KMS-11 (cell line): ENCODE measurements at regions not wholly inside any gene's neighbourhood (a gene's known extent, or its start where the extent isn't known, plus 50 kb on each side); places are given as distances from the start of the nearest gene placed in this dataset.
"Not testable (repeated sequence)": the region's sequence is repeated elsewhere in the genome, so short reads cannot be mapped to it uniquely, and the experiment has no call there.

Experiments used
- H2AFZ ChIP-seq: fragments of 200-600 bp; sonication (generic); 2 replicates; pipeline ENCODE4 v1.6.1; 2016; ENCODE audit warnings: antibody characterized with exemption, mixed run types, low read depth
- H3K27ac ChIP-seq: fragments of 200-600 bp; sonication (generic); 2 replicates; pipeline ENCODE4 v1.6.1; 2016; ENCODE audit warnings: mild to moderate bottlenecking, mixed run types
- H3K27me3 ChIP-seq: fragments of 200-600 bp; sonication (generic); 2 replicates; pipeline ENCODE4 v1.6.1; 2017; ENCODE audit warnings: mild to moderate bottlenecking, low read depth, mixed run types, moderate library complexity; ENCODE audit not compliant: insufficient read depth
- H3K36me3 ChIP-seq: fragments of 200-600 bp; sonication (generic); 2 replicates; pipeline ENCODE4 v1.6.1; 2017; ENCODE audit warnings: mild to moderate bottlenecking, mixed run types; ENCODE audit not compliant: insufficient read depth
- H3K4me1 ChIP-seq: fragments of 200-600 bp; sonication (generic); 2 replicates; pipeline ENCODE4 v1.6.1; 2016; ENCODE audit warnings: mild to moderate bottlenecking, low read depth, mixed run types; ENCODE audit not compliant: poor library complexity, severe bottlenecking
- H3K4me2 ChIP-seq: fragments of 200-600 bp; sonication (generic); 2 replicates; pipeline ENCODE4 v1.7.0; 2016; ENCODE audit warnings: mild to moderate bottlenecking, mixed run types
- H3K4me3 ChIP-seq: fragments of 200-600 bp; sonication (generic); IDR thresholded peaks from 2 replicates; pipeline ENCODE4 v1.6.1; 2017; ENCODE audit warnings: low read depth, low read length, mixed read lengths; ENCODE audit not compliant: insufficient read depth
- H3K79me2 ChIP-seq: fragments of 200-600 bp; sonication (generic); 2 replicates; pipeline ENCODE4 v1.6.1; 2016; ENCODE audit warnings: low read depth, mixed run types; ENCODE audit not compliant: insufficient read depth
- H3K9ac ChIP-seq: fragments of 200-600 bp; sonication (generic); 2 replicates; pipeline ENCODE4 v1.6.1; 2016; ENCODE audit warnings: mild to moderate bottlenecking, mixed run types
- H4K20me1 ChIP-seq: fragments of 200-600 bp; sonication (generic); 2 replicates; pipeline ENCODE4 v1.6.1; 2016; ENCODE audit warnings: mild to moderate bottlenecking, mixed run types; ENCODE audit not compliant: insufficient read depth
- TF ChIP-seq, protein P1 (sequence below): fragments of 200-600 bp; sonication (generic); conservative IDR thresholded peaks from 2 replicates; pipeline ENCODE4 v1.6.1; 2017; ENCODE audit warnings: low read depth, mild to moderate bottlenecking, antibody characterized with exemption, low read length, moderate library complexity, mixed read lengths

- Histone ChIP-seq H3K27ac (peak overlapping the region; percentile 50), H3K4me2 (peak overlapping the region; percentile 55), H3K27me3 (no peaks in the 10 kb centered on the region), H3K79me2 (no peaks in the 10 kb centered on the region), H3K4me3 (no peak overlapping the region), H3K9ac (no peak overlapping the region), H4K20me1 (no peaks in the 10 kb centered on the region), H3K36me3 (no peaks in the 10 kb centered on the region), H3K4me1 (peaks cover 38% of the 10 kb centered on the region), H2AFZ (peak overlapping the region; percentile 38)
- TF ChIP-seq, protein P1, sequence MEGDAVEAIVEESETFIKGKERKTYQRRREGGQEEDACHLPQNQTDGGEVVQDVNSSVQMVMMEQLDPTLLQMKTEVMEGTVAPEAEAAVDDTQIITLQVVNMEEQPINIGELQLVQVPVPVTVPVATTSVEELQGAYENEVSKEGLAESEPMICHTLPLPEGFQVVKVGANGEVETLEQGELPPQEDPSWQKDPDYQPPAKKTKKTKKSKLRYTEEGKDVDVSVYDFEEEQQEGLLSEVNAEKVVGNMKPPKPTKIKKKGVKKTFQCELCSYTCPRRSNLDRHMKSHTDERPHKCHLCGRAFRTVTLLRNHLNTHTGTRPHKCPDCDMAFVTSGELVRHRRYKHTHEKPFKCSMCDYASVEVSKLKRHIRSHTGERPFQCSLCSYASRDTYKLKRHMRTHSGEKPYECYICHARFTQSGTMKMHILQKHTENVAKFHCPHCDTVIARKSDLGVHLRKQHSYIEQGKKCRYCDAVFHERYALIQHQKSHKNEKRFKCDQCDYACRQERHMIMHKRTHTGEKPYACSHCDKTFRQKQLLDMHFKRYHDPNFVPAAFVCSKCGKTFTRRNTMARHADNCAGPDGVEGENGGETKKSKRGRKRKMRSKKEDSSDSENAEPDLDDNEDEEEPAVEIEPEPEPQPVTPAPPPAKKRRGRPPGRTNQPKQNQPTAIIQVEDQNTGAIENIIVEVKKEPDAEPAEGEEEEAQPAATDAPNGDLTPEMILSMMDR = no peak
These were observed 479.6 kb upstream of the POM121L12 start for GRCh38 chr7:52555805-52556204.

DNA sequence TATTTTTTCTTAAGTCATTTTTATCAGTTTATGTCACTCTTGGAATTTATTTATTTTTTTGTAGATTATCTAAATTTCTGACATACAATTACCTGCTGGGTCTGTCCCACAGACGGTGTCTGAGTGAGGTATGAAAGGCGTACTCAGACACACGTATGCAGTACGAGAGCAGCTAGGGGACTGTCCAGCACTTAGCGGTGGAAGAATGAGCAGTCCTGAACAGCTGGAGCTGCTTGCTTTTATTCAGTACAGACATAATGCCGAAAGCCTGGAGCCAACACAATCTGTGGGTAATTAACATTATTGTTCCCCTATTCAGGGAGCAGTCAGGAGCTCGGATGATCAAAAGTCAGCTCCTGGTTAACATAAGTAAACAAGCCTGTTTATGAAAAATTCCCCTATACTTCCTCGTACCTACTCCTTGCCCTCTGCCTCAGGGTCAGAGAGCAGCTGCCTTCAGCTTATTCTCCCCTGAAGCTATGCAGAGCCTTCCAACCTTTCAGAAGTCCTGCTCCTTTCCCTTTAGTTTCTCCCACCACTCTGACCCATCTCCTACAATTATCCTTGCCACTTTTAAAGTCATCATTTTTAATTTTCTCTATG lies 488.0 kb upstream of the POM121L12 start:
- Histone ChIP-seq H3K4me2 (peak overlapping the region; percentile 58), H3K4me3 (no peak overlapping the region), H3K4me1 (peaks cover 42% of the 10 kb centered on the region), H3K27ac (peak overlapping the region; percentile 17; the same call in 1 of the 2 replicates), H3K27me3 (no peaks in the 10 kb centered on the region), H4K20me1 (no peaks in the 10 kb centered on the region), H2AFZ (no peak overlapping the region), H3K9ac (no peak overlapping the region), H3K36me3 (no peaks in the 10 kb centered on the region), H3K79me2 (no peaks in the 10 kb centered on the region)
- TF ChIP-seq, protein P1 = no peak

DNA sequence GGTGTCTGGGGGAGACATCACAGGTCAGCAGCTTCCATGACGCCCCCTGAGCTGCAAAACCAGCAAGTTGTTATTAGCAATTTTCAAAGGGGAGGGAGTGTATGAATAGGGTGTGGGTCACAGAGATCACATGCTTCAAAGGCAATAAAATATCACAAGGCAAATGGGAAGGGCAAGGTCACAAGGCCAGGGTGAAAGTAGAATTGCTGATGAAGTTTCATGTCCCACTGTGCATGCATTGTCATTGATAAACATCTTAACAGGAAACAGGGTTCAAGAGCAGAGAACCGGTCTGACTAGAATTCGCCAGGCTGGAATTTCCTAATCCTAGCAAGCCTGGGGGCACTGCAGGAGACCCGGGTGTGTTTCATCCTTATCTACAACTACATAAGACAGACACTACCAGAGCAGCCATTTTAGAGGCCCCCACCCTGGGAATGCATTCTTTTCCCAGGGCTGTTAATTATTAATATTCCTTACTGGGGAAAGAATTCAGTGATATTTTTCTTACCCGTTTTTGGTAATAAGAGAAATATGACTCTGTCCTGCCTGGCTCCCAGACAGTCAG lies 494.2 kb upstream of the POM121L12 start:
- H3K4me1 ChIP-seq = peaks cover 16% of the 10 kb centered on the region
- H3K27ac ChIP-seq, H3K36me3 ChIP-seq, H2AFZ ChIP-seq, H3K79me2 ChIP-seq, H4K20me1 ChIP-seq, H3K4me3 ChIP-seq, H3K9ac ChIP-seq, H3K27me3 ChIP-seq, H3K4me2 ChIP-seq: not testable (repeated sequence)

- Histone ChIP-seq H2AFZ (no peak overlapping the region), H3K79me2 (no peaks in the 10 kb centered on the region), H3K4me3 (no peak overlapping the region), H3K4me1 (peaks cover 4% of the 10 kb centered on the region), H3K27ac (no peak overlapping the region), H3K27me3 (no peaks in the 10 kb centered on the region), H3K36me3 (no peaks in the 10 kb centered on the region), H3K9ac (no peak overlapping the region), H3K4me2 (no peak overlapping the region), H4K20me1 (no peaks in the 10 kb centered on the region)
- TF ChIP-seq, protein P1 = no peak
These were observed 495.4 kb upstream of the POM121L12 start for GRCh38 chr7:52540041-52540440.

- Histone ChIP-seq H3K36me3 (no peaks in the 10 kb centered on the region), H3K4me3 (no peak overlapping the region), H3K4me1 (no peaks in the 10 kb centered on the region), H3K27ac (no peak overlapping the region), H2AFZ (no peak overlapping the region), H3K4me2 (no peak overlapping the region), H4K20me1 (no peaks in the 10 kb centered on the region), H3K79me2 (no peaks in the 10 kb centered on the region), H3K27me3 (no peaks in the 10 kb centered on the region), H3K9ac (no peak overlapping the region)
- TF ChIP-seq, protein P1 = no peak
These were observed 496.0 kb upstream of the POM121L12 start for GRCh38 chr7:52539414-52539813.
